ENCODE measurements at regions not wholly inside any gene's neighbourhood (a gene's known extent, or its start where the extent isn't known, plus 50 kb on each side); places are given as distances from the start of the nearest gene placed in this dataset.

DNA sequence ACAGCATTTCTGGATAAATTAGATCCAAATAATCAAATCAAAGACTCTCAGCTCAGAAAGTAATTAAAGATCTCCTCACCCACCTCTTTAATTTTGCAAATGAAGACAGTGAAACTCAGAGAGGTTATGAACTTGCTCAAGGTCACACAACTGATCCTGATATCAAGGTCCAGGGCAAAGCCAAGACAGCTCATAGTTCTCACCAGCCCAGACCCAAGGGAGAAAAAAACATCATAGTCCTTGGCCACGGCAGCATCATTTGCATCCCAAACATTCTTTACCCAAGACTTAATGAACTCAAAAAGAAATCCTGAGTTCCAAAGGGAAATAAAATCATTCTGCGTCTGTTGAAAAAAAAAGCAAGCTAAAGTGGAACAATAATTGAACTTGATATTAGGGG, 112.1 kb downstream of the DAD1 start:
- peaks cover 44% of the 10 kb centered on the region for H3K4me1 ChIP-seq (ENCODE audit: control insufficient read depth, insufficient read depth, low read length)
- H3K4me3 ChIP-seq (ENCODE audit: low read depth, low read length): no peak overlapping the region
- H3K36me3 ChIP-seq (ENCODE audit: control insufficient read depth, insufficient read depth, low read length): no peaks in the 10 kb centered on the region
- H3K27me3 ChIP-seq (ENCODE audit: control insufficient read depth, insufficient read depth, low read length): no peaks in the 10 kb centered on the region
- no peak overlapping the region for H3K9ac ChIP-seq (ENCODE audit: low read length)
- no peak overlapping the region for H3K27ac ChIP-seq (ENCODE audit: low read depth, low read length)
- no peaks in the 10 kb centered on the region for H3K9me3 ChIP-seq (ENCODE audit: control insufficient read depth, insufficient read depth, low read depth, low read length)

DNA sequence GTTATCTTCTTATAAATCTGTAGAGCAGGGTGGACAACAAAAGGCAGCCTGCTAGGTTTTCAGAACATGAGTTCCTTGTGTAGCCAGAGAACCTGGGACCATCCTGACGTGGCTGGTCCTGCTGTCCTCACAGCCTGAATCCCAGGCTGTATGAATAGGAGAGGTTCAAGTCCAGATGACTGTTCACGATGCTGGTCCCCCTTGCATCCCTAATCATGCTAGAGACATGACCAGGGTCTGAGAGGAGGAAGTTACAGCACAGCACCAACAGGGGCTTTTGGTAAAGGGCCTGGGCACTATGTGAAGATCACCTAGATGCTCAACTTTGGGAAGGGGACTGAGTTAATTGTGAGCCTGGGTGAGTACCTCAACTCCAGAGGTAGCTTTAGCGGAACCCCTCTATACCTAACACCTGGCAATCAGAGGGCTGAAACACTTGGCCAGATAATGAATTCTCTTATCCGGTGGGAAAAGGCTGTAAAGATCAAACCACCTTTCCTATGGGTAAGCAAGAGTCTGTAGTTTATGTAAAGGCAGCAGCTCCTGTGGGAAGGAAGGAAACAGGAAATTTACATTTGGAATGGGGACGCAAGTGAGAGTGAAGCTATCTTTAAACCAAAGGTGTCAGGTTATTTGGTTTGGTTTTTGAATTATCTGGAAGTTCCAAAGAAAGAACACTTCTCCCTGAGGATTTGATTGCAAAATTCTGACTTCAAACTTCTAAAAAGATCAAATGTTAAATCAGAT, 112.8 kb downstream of the DAD1 start:
- Histone ChIP-seq H3K9me3 (ENCODE audit: control insufficient read depth, insufficient read depth, low read depth, low read length) (no peaks in the 10 kb centered on the region), H3K36me3 (ENCODE audit: control insufficient read depth, insufficient read depth, low read length) (no peaks in the 10 kb centered on the region), H3K9ac (ENCODE audit: low read length) (no peak overlapping the region), H3K4me1 (ENCODE audit: control insufficient read depth, insufficient read depth, low read length) (peaks cover 42% of the 10 kb centered on the region), H3K27ac (ENCODE audit: low read depth, low read length) (no peak overlapping the region), H3K4me3 (ENCODE audit: low read depth, low read length) (no peak overlapping the region), H3K27me3 (ENCODE audit: control insufficient read depth, insufficient read depth, low read length) (no peaks in the 10 kb centered on the region)

DNA sequence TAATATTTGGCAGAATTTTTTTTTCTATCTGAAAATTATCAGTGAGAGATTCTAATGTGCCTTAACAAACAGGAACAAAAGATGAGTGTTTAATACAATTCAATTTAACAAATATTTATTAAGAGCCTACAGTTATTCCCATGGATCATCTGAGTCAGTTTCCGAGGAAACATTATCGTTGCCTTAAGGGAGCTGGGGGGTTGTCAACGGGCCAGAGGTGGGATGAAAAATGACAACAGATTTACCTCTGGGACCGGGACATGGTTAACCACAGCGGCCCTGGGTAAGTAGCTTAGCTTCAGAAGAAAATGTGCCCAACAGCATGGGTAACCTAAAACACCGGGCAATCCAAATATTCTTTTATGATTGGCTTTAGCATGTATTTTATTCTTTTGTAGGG, 113.6 kb downstream of the DAD1 start:
- peaks cover 41% of the 10 kb centered on the region for H3K4me1 ChIP-seq (ENCODE audit: control insufficient read depth, insufficient read depth, low read length)
- no peak overlapping the region for H3K27ac ChIP-seq (ENCODE audit: low read depth, low read length)
- H3K4me3 ChIP-seq (ENCODE audit: low read depth, low read length): no peak overlapping the region
- H3K36me3 ChIP-seq (ENCODE audit: control insufficient read depth, insufficient read depth, low read length): no peaks in the 10 kb centered on the region
- H3K9ac ChIP-seq (ENCODE audit: low read length): no peak overlapping the region
- H3K9me3 ChIP-seq (ENCODE audit: control insufficient read depth, insufficient read depth, low read depth, low read length): no peaks in the 10 kb centered on the region
- no peaks in the 10 kb centered on the region for H3K27me3 ChIP-seq (ENCODE audit: control insufficient read depth, insufficient read depth, low read length)

DNA sequence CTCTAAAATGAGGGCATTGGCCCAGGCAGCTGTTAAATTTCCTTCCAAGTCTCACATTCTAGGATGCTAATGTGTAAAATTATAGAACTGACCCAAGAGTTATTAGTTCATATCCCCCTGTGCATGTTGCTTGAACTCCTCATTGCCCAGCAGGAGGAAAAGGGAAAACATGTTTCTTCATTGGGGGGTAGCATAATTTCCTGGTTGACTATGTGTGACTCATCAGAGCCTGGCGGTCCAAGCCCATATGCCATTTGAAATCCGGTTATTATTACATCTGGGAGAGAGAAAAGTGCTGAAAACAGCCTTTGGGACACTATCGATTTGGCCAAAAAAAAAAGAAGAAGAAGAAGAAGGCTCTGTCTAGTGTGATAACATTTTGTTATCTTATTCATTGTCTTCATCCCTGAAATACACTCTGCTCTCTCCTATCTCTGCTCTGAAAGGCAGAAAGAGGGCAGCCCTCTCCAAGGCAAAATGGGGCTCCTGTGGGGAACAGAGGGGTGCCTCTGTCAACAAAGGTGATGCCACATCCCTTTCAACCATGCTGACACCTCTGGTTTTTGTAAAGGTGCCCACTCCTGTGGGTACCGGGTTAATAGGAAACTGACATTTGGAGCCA, 114.2 kb downstream of the DAD1 start:
- Histone ChIP-seq H3K27ac (ENCODE audit: low read depth, low read length) (no peak overlapping the region), H3K9ac (ENCODE audit: low read length) (no peak overlapping the region)

DNA sequence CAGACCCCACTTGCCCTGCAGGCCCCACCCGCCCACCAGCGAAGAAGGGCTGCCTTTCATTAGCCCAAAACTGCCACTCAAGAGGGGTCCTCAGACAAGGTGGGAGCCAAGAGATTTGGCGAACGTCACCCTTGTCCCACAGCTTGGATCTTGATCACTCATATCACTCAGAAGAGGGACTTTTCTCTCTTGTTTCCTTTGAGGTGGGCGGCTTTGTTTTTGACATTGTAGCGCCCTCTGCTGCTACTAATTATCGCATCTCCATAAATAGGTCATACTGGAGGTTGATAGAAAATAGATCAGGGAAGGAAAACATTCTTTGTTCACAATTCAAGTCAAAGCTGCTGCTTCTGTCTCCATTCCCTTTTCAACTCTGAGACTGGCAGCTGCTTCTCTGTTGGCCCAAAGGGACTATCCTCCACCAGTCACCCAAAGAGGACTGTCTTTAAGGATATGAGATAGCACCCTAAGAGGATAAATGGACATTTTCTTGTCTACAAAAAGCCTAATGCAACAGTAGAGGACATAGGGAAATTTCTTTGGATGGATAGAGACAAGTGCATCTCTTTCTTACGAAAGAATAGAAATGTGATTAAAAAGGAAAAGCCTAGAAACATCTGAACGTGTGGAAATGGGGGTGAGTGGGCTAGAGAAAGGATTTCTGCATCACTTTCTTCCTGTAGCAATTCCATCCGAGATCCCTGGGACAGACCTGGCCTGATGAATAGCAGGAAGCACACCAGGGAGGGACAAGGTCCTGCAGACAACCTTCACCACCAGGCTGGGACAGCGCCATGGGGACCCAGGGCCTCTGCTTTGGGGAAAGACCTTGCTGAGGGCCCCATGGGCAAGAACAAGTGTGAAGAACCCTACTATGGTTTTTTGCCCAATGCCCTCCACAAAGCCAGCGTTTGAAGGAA, 115.8 kb downstream of the DAD1 start:
- Histone ChIP-seq H3K4me1 (ENCODE audit: control insufficient read depth, insufficient read depth, low read length) (peaks cover 23% of the 10 kb centered on the region), H3K27ac (ENCODE audit: low read depth, low read length) (no peak overlapping the region), H3K4me3 (ENCODE audit: low read depth, low read length) (no peak overlapping the region), H3K9ac (ENCODE audit: low read length) (no peak overlapping the region), H3K36me3 (ENCODE audit: control insufficient read depth, insufficient read depth, low read length) (no peaks in the 10 kb centered on the region), H3K9me3 (ENCODE audit: control insufficient read depth, insufficient read depth, low read depth, low read length) (no peaks in the 10 kb centered on the region), H3K27me3 (ENCODE audit: control insufficient read depth, insufficient read depth, low read length) (no peaks in the 10 kb centered on the region)

More for the DNA sequence above, 114.2 kb downstream of the DAD1 start:
- Histone ChIP-seq H3K27me3 (ENCODE audit: control insufficient read depth, insufficient read depth, low read length) (no peaks in the 10 kb centered on the region), H3K9me3 (ENCODE audit: control insufficient read depth, insufficient read depth, low read depth, low read length) (no peaks in the 10 kb centered on the region), H3K4me3 (ENCODE audit: low read depth, low read length) (no peak overlapping the region), H3K4me1 (ENCODE audit: control insufficient read depth, insufficient read depth, low read length) (peaks cover 35% of the 10 kb centered on the region), H3K36me3 (ENCODE audit: control insufficient read depth, insufficient read depth, low read length) (no peaks in the 10 kb centered on the region)

DNA sequence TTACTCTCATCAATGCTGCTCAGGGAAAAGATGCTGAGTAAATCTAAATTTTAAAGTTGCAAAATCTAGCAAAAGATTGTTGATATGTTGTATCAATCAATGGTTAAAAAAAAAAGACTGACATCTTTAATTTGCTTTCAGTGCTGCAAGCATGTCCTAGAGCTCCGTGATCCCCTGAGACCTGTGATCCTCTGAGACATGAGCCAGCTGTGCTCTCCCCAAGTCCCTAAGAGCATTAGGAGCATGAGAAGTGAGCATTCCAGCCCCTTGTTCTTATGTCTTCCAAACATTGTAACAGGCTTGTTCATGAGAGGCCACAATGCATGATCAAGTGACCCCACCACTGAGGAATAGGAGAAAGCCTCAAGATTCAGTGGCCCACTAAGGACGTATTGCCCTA, 116.6 kb downstream of the DAD1 start:
- Histone ChIP-seq H3K4me3 (ENCODE audit: low read depth, low read length) (no peak overlapping the region), H3K36me3 (ENCODE audit: control insufficient read depth, insufficient read depth, low read length) (no peaks in the 10 kb centered on the region), H3K27me3 (ENCODE audit: control insufficient read depth, insufficient read depth, low read length) (no peaks in the 10 kb centered on the region), H3K9me3 (ENCODE audit: control insufficient read depth, insufficient read depth, low read depth, low read length) (no peaks in the 10 kb centered on the region), H3K9ac (ENCODE audit: low read length) (no peak overlapping the region), H3K27ac (ENCODE audit: low read depth, low read length) (no peak overlapping the region), H3K4me1 (ENCODE audit: control insufficient read depth, insufficient read depth, low read length) (peaks cover 20% of the 10 kb centered on the region)

DNA sequence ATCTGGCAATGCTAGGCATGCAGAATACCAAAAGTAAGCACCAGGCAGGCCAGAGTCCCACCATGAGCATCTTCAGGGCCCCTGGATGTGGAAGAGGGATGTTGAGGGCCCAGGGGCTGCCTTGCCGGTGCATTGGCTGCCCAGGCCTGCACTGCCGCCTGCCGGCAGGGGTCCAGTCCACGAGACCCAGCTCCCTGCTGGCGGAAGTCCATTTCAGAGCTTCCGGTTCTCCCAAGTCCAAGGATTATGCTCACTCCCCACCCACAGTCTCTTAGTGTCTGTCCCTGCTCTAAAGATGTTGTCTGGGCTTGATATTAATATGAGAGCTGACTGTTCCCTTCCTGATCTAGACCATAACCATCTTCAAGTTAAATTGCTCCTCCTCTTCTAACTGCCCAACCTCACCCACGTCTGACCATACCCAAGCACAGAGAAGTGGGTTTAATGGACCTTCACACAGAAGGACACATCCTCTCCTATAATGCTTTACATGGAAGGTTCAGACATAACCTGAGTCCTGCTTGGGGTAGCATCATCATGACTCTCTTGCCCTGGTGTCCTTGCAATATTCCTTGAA, 117.4 kb downstream of the DAD1 start:
- Histone ChIP-seq H3K4me1 (ENCODE audit: control insufficient read depth, insufficient read depth, low read length) (peaks cover 14% of the 10 kb centered on the region), H3K9ac (ENCODE audit: low read length) (no peak overlapping the region)

DNA sequence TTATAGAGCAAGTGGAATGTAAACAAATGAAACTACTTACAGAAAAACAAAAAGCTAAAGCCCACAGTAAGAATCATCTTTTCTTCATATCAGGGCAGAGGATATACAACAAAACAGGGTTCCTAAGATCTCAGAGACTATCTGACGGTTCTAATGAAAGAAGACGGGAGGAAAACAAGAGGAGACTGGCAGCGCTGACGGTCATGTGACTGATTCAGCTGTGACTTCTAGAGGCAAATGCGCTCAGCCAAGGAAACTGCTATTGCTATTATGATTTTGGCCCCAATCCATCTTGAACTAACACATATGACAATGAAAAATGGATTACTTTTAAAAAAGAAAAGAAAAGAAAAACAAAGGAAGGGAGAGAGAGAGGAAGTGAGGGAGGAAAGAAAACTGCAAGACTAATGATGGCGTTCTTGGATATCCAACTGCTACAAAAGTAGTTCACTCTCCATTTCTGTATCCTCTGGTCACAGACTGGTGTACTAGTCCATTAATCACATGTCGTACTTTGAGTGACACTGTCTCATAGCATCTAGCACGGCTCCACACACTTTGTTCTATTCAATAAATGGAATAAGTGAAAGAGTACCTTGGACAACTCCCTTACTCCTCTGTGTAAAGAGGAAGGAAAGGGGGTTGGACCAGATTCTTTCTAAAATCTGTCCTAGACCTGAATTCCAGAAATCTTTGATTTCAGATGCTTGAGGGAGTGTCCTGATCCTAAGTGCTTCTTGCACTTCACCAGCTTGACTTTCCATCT, 119.3 kb downstream of the DAD1 start:
- Histone ChIP-seq H3K9me3 (ENCODE audit: control insufficient read depth, insufficient read depth, low read depth, low read length) (no peaks in the 10 kb centered on the region), H3K27me3 (ENCODE audit: control insufficient read depth, insufficient read depth, low read length) (no peaks in the 10 kb centered on the region), H3K4me1 (ENCODE audit: control insufficient read depth, insufficient read depth, low read length) (peaks cover 7% of the 10 kb centered on the region; the same call in 1 of the 2 replicates), H3K27ac (ENCODE audit: low read depth, low read length) (no peak overlapping the region), H3K36me3 (ENCODE audit: control insufficient read depth, insufficient read depth, low read length) (no peaks in the 10 kb centered on the region), H3K9ac (ENCODE audit: low read length) (no peak overlapping the region), H3K4me3 (ENCODE audit: low read depth, low read length) (no peak overlapping the region)

More for the DNA sequence above, 117.4 kb downstream of the DAD1 start:
- Histone ChIP-seq H3K9me3 (ENCODE audit: control insufficient read depth, insufficient read depth, low read depth, low read length) (no peaks in the 10 kb centered on the region), H3K27me3 (ENCODE audit: control insufficient read depth, insufficient read depth, low read length) (no peaks in the 10 kb centered on the region), H3K27ac (ENCODE audit: low read depth, low read length) (no peak overlapping the region), H3K4me3 (ENCODE audit: low read depth, low read length) (no peak overlapping the region), H3K36me3 (ENCODE audit: control insufficient read depth, insufficient read depth, low read length) (no peaks in the 10 kb centered on the region)

DNA sequence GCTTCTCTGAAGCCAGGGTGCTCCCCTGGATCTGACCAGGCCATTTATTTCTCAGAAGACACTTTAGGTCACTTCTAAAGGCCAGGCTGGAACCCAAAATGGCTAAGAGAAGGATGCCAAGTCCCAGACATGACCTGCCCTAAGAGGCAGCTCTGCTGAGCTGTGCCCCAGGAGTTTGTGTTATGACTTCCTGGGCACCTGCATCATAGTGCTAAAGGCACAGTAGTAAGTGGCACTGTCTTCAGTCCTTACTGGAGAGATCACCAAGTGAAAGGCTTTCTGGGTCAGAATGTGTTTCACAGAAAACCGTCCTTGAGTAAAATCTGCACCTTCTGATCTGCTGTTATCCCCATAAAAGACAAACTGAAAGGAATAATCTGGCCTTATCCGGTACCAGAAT, 120.2 kb downstream of the DAD1 start:
- H3K36me3 ChIP-seq (ENCODE audit: control insufficient read depth, insufficient read depth, low read length): no peaks in the 10 kb centered on the region
- no peak overlapping the region for H3K9ac ChIP-seq (ENCODE audit: low read length)
- peaks cover 7% of the 10 kb centered on the region; the same call in 1 of the 2 replicates for H3K4me1 ChIP-seq (ENCODE audit: control insufficient read depth, insufficient read depth, low read length)
- H3K27me3 ChIP-seq (ENCODE audit: control insufficient read depth, insufficient read depth, low read length): no peaks in the 10 kb centered on the region
- no peak overlapping the region for H3K27ac ChIP-seq (ENCODE audit: low read depth, low read length)
- H3K4me3 ChIP-seq (ENCODE audit: low read depth, low read length): no peak overlapping the region
- no peaks in the 10 kb centered on the region for H3K9me3 ChIP-seq (ENCODE audit: control insufficient read depth, insufficient read depth, low read depth, low read length)

DNA sequence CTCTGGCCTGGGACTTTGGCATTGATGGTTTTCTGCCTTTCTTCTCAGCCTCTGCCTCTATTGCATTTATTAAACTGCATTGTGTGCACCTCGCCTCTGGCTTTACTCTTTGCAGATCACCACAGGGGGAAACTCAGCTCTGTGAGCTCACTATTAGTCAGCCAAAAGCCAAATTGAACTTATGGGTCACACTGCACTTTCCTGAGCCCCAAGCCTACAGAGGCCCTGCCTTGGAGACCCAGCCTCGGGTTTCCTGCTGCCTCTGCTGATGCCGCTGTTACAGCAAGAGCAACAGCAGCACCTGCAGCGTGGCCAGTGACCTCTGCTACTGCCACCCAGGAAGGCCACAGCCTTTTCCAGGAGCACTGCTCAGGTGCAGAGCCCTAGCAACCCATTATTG, 122.5 kb downstream of the DAD1 start:
- H3K9ac ChIP-seq (ENCODE audit: low read length): no peak overlapping the region
- no peak overlapping the region for H3K27ac ChIP-seq (ENCODE audit: low read depth, low read length)
- H3K4me1 ChIP-seq (ENCODE audit: control insufficient read depth, insufficient read depth, low read length): no peaks in the 10 kb centered on the region

More for the DNA sequence above, 122.5 kb downstream of the DAD1 start:
- Histone ChIP-seq H3K36me3 (ENCODE audit: control insufficient read depth, insufficient read depth, low read length) (no peaks in the 10 kb centered on the region), H3K27me3 (ENCODE audit: control insufficient read depth, insufficient read depth, low read length) (no peaks in the 10 kb centered on the region), H3K4me3 (ENCODE audit: low read depth, low read length) (no peak overlapping the region), H3K9me3 (ENCODE audit: control insufficient read depth, insufficient read depth, low read depth, low read length) (no peaks in the 10 kb centered on the region)

Measured in HUES6 (cell line).